ENCODE measurements at regions not wholly inside any gene's neighbourhood (a gene's known extent, or its start where the extent isn't known, plus 50 kb on each side); places are given as distances from the start of the nearest gene placed in this dataset.

DNA sequence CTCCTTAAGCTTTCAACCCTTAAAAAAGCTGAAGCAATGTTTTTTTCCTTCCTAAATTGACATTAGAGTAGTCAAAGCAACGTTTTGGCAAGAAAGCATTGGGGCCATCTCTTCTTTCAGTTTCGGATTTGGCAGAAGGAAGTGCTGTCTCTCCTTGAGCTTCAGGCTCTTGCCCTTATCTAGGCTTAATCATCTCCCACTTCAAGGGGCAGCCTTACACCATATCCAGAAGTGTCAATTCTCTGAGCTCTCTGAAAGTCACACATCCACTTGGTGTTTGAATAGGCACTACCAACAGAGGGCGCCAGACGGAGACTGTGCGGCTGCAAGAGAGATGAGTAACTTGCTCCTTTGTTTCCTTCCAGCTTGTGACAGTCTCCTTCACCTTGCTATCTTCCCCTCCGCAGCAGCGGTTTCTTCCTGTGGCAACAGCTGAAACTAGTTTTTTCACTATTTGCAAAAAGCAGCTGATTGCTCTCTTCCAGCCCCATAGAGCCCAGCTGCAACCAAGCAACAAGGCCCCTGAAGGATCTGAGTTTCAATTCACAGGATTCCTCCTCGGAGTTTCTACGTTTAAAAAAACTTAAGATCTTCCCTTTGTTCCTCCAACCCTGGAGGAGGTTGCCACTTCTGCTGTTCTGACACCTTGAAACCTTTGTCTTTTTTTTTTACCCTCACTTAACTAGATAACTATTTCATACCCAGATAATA lies 147.0 kb upstream of the SLCO3A1 start:
- TF ChIP-seq ZNF121 (CRISPR knock-in tag; IDR thresholded peaks at IDR 0.05) (no peak), ASH2L (IDR thresholded peaks at IDR 0.05; ENCODE audit: insufficient read length, low read depth, low read length) (no peak), MYC (CRISPR knock-in tag; IDR thresholded peaks at IDR 0.05; ENCODE audit: borderline replicate concordance) (no peak), PHF8 (CRISPR knock-in tag; IDR thresholded peaks at IDR 0.05) (no peak)

All from HepG2 (cell line).